Upper lobe of left lung (tissue), 6 donors: ENCODE measurements at regions not wholly inside any gene's neighbourhood (a gene's known extent, or its start where the extent isn't known, plus 50 kb on each side); places are given as distances from the start of the nearest gene placed in this dataset.

Experiments used
- ATAC-seq, 2 donors: fragments of 200-7000 bp; cut with Tn5 transposase; one replicate each; pipeline ENCODE4 v1.9.1; 2022; ENCODE audit warnings: mild to moderate bottlenecking in 2 of 2, moderate library complexity in 2 of 2; ENCODE audit not compliant: low FRiP score in 2 of 2
- DNase-seq, 2 donors: peaks; one replicate each; pipeline ENCODE4 v3.0.0-alpha.2; 2019 to 2020
- H3K27ac ChIP-seq, 4 donors: fragments of 200-600 bp; sonication (generic); one replicate each; pipeline ENCODE4 v1.5.1; 2016 to 2019
- H3K27me3 ChIP-seq, 4 donors: fragments of 200-600 bp; sonication (generic); one replicate each; pipeline ENCODE4 v1.5.1; 2017 to 2019
- H3K36me3 ChIP-seq, 4 donors: fragments of 200-600 bp; sonication (generic); one replicate each; pipeline ENCODE4 v1.5.1; 2016 to 2019
- H3K4me1 ChIP-seq, 4 donors: fragments of 200-600 bp; sonication (generic); one replicate each; pipeline ENCODE4 v1.5.1; 2018 to 2019
- H3K4me3 ChIP-seq, 4 donors: fragments of 200-600 bp; sonication (generic); one replicate each; pipeline ENCODE4 v1.5.1; 2017 to 2019; ENCODE audit warnings: mild to moderate bottlenecking in 2 of 4, moderate library complexity in 1 of 4
- H3K9me3 ChIP-seq, 4 donors: fragments of 200-600 bp; sonication (generic); one replicate each; pipeline ENCODE4 v1.5.1; 2018 to 2019
- CTCF ChIP-seq, 6 experiments: fragments of 450-650 bp in 4 of 6; fragments of 200-600 bp in 2 of 6; sonication (generic) in 2 of 6; IDR thresholded peaks; one replicate each; pipeline ENCODE4 v1.5.1; 2016 to 2019; ENCODE audit warnings: antibody characterized with exemption in 6 of 6
- EP300 ChIP-seq, 4 donors: sonication (generic); formaldehyde crosslinking; IDR thresholded peaks; one replicate each; pipeline ENCODE4 v1.5.1; 2017; ENCODE audit warnings: antibody characterized with exemption in 4 of 4, control low read depth in 2 of 4
- POLR2A ChIP-seq, 4 donors: fragments of 450-650 bp; IDR thresholded peaks; one replicate each; pipeline ENCODE4 v1.5.1; 2016 to 2017; ENCODE audit warnings: antibody characterized with exemption in 4 of 4, mild to moderate bottlenecking in 2 of 4
- POLR2AphosphoS5 ChIP-seq, 2 donors: sonication (generic); formaldehyde crosslinking; IDR thresholded peaks; one replicate each; pipeline ENCODE4 v1.5.1; 2017; ENCODE audit warnings: antibody characterized with exemption in 2 of 2
- WGBS, 2 donors: methylation state at CpG; one replicate each; pipeline ENCODE4 v1.1.5; 2017 to 2018; 5-methylcytosine and 5-hydroxymethylcytosine counted together
- donor health status: DM: no; HTN: no; CAD: no; lungs with moderate emphysema.
- donor health status: DM: no; HTN: yes; CAD: no; lungs with severe emphysema.

DNA sequence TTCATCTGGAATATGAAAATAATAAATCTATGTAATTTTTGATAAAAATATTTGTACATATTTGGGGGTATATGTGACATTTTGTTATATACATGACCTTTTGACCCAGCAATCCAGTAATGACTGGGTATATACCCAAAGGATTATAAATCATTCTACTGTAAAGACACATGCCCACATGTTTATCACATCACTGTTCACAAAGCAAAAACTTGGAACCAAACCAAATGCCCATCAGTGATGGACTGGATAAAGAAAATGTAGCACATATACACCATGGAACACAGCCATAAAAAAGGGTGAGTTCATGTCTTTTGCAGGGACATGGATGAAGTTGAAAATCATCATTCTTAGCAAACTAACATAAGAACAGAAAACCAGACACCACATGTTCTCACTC, 472.1 kb upstream of the DDX18 start:
- no peak overlapping the region for H3K4me3 ChIP-seq
- no peaks in the 10 kb centered on the region for H3K36me3 ChIP-seq
- no peaks in the 10 kb centered on the region for H3K4me1 ChIP-seq
- DNase-seq (no peak), ATAC-seq (no peak)
- no peak overlapping the region for H3K27ac ChIP-seq
- no peak for TF ChIP-seq POLR2A (IDR thresholded peaks at IDR 0.05)
- no peak for TF ChIP-seq EP300 (IDR thresholded peaks at IDR 0.05)
- TF ChIP-seq POLR2AphosphoS5 (IDR thresholded peaks at IDR 0.05) = no peak
- no peak for TF ChIP-seq CTCF (IDR thresholded peaks at IDR 0.05)
- no peaks in the 10 kb centered on the region for H3K27me3 ChIP-seq
- no peaks in the 10 kb centered on the region for H3K9me3 ChIP-seq

- Histone ChIP-seq H3K27me3 (no peaks in the 10 kb centered on the region), H3K4me3 (no peak overlapping the region), H3K36me3 (no peaks in the 10 kb centered on the region), H3K9me3 (no peaks in the 10 kb centered on the region), H3K27ac (no peak overlapping the region), H3K4me1 (no peaks in the 10 kb centered on the region)
- TF ChIP-seq EP300 (IDR thresholded peaks at IDR 0.05) (no peak), CTCF (IDR thresholded peaks at IDR 0.05) (no peak), POLR2A (IDR thresholded peaks at IDR 0.05) (no peak), POLR2AphosphoS5 (IDR thresholded peaks at IDR 0.05) (no peak)
- ATAC-seq (no peak), DNase-seq (no peak)
- 70 to 78% methylated on average over 4 of the region's 4 CpGs for WGBS, 2 donors
These were observed 464.8 kb upstream of the DDX18 start for GRCh38 chr2:117349687-117350086.

DNA sequence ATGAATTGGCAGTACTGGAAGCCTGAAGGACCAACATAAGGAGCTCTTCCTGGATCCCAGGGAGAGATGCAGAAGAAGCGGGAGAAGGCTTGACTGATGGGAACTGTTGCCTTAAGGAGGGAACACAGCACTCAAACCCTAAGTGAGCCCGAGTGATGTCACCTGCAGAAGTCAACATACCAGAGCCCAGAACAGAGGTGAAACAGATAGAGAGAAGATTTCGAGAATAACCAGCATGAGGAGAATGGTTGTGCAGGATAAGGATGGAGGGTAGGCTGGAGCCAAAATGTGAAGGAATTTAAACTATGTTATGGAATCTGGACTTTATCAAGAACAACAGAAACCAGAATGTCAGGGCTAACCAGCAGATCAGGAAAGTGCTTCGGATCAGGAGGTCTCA, 463.1 kb upstream of the DDX18 start:
- Histone ChIP-seq H3K36me3 (no peaks in the 10 kb centered on the region), H3K4me1 (no peaks in the 10 kb centered on the region), H3K27ac (no peak overlapping the region), H3K27me3 (no peaks in the 10 kb centered on the region), H3K4me3 (no peak overlapping the region), H3K9me3 (no peaks in the 10 kb centered on the region)
- no peak for ATAC-seq
- DNase-seq = no peak
- no peak for TF ChIP-seq EP300 (IDR thresholded peaks at IDR 0.05)
- TF ChIP-seq POLR2AphosphoS5 (IDR thresholded peaks at IDR 0.05) = no peak
- TF ChIP-seq CTCF (IDR thresholded peaks at IDR 0.05) = no peak
- TF ChIP-seq POLR2A (IDR thresholded peaks at IDR 0.05) = no peak
- WGBS, 2 donors = 76 to 83% methylated on average over 4 of the region's 4 CpGs

DNA sequence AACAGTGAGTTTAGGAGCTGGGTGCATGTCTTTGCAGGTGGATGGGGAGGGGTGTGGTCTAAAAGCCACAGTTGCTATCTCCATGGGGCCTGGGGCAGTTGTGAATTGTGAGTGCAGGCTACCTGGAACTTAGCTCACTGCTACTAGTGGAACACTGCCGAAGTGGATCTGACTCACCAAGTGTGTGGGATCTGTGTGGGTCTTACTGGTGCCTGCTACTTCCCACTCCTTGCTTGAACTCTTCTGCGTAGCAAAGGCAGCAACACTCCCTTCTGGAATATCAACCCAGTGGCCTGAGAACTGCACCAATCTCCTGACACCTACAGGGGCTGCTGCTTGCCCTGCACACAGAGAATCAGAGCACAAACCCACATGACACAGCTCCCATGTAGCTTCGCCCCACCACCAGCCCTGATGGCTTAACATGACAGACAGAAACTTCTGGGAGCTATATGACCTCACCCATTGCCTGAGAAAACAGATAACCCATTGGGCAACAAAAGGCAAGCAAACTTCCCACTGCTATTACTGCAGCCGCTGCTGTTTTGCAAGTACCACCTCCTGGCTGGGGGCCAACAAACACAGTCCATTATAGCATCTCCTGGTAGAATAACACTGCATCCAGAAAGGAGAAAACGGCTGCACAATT, 455.1 kb upstream of the DDX18 start:
- ATAC-seq (no peak), DNase-seq (no peak)
- H3K27ac ChIP-seq = no peak overlapping the region
- no peaks in the 10 kb centered on the region for H3K9me3 ChIP-seq
- TF ChIP-seq POLR2AphosphoS5 (IDR thresholded peaks at IDR 0.05) (no peak), POLR2A (IDR thresholded peaks at IDR 0.05) (no peak), EP300 (IDR thresholded peaks at IDR 0.05) (no peak), CTCF (IDR thresholded peaks at IDR 0.05) (no peak)
- no peaks in the 10 kb centered on the region for H3K4me1 ChIP-seq
- no peaks in the 10 kb centered on the region for H3K36me3 ChIP-seq
- H3K4me3 ChIP-seq = no peak overlapping the region
- no peaks in the 10 kb centered on the region for H3K27me3 ChIP-seq
- WGBS, 2 donors = 73 to 76% methylated on average over 5 of the region's 5 CpGs

DNA sequence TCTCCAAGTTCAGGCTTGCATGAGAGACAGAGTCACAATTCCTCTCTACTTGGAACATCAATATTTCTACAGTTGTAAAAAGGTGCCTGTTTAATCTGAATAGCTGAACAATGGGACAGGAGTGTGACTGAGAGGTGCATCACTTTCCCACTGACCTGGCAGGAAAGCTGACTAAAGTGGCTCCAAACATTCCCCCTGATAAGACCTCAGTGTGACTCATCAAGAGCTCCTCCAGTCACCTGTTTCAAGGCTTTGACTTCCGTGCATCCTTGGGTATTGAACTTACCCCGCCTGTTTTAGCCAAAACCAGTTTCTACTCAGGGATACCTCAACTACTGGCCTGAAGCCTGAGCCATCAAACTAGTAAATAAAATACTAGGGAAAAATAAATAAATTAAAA, 453.9 kb upstream of the DDX18 start:
- Histone ChIP-seq H3K9me3 (no peaks in the 10 kb centered on the region), H3K4me1 (no peaks in the 10 kb centered on the region), H3K27me3 (no peaks in the 10 kb centered on the region), H3K36me3 (no peaks in the 10 kb centered on the region), H3K4me3 (no peak overlapping the region), H3K27ac (no peak overlapping the region)
- WGBS, 2 donors = 79 to 82% methylated on average over 2 of the region's 2 CpGs
- DNase-seq (no peak), ATAC-seq (no peak)
- TF ChIP-seq CTCF (IDR thresholded peaks at IDR 0.05) = no peak
- no peak for TF ChIP-seq POLR2AphosphoS5 (IDR thresholded peaks at IDR 0.05)
- TF ChIP-seq POLR2A (IDR thresholded peaks at IDR 0.05) = no peak
- no peak for TF ChIP-seq EP300 (IDR thresholded peaks at IDR 0.05)
